GM10266 (cell line): ENCODE measurements at regions not wholly inside any gene's neighbourhood (a gene's known extent, or its start where the extent isn't known, plus 50 kb on each side); places are given as distances from the start of the nearest gene placed in this dataset.
A peak's percentile ranks its signal among the peaks of the same experiment; 100 is the strongest.
"Not testable (repeated sequence)": the region's sequence is repeated elsewhere in the genome, so short reads cannot be mapped to it uniquely, and the experiment has no call there.

Source experiments
- DNase-seq: peaks from one replicate; pipeline ENCODE4 v3.0.0; 2012; ENCODE audit errors: extremely low spot score
- TF ChIP-seq, protein P1 (sequence below): IDR thresholded peaks from 2 replicates; pipeline ENCODE4 v1.5.1; 2012; ENCODE audit warnings: mild to moderate bottlenecking, low read depth; ENCODE audit not compliant: control insufficient read depth, insufficient read depth; ENCODE audit errors: missing control alignments

- DNase-seq: no peak
- TF ChIP-seq, protein P1, sequence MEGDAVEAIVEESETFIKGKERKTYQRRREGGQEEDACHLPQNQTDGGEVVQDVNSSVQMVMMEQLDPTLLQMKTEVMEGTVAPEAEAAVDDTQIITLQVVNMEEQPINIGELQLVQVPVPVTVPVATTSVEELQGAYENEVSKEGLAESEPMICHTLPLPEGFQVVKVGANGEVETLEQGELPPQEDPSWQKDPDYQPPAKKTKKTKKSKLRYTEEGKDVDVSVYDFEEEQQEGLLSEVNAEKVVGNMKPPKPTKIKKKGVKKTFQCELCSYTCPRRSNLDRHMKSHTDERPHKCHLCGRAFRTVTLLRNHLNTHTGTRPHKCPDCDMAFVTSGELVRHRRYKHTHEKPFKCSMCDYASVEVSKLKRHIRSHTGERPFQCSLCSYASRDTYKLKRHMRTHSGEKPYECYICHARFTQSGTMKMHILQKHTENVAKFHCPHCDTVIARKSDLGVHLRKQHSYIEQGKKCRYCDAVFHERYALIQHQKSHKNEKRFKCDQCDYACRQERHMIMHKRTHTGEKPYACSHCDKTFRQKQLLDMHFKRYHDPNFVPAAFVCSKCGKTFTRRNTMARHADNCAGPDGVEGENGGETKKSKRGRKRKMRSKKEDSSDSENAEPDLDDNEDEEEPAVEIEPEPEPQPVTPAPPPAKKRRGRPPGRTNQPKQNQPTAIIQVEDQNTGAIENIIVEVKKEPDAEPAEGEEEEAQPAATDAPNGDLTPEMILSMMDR: no peak
Observed at GRCh38 chr2:176923205-176923604, 289.4 kb upstream of the HNRNPA3 start.

- TF ChIP-seq, protein P1: no peak
- no peak for DNase-seq
Observed at GRCh38 chr2:176924909-176925534, 287.6 kb upstream of the HNRNPA3 start.

DNA sequence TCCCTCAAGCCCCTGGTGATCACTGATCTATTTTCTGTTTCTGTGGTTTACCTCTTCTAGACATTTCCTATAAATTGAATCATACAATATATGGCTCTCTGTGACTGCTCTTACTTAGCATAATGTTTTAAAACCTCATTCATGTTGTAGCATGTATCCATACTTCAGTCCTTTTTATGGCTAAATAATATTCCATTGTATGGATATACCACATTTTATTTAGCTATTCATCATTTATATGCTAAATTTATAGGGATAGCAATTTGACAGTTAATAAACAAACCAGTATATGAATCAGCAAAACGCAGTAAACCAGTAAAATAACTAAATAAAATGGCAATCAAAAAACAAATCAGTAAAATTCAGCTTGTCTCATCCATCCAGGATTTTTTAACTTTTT, 286.1 kb upstream of the HNRNPA3 start:
- TF ChIP-seq, protein P1: no peak
- DNase-seq: no peak

GRCh38 chr2:176929387-176929786, 283.2 kb upstream of the HNRNPA3 start:
- not testable (repeated sequence) for DNase-seq

DNA sequence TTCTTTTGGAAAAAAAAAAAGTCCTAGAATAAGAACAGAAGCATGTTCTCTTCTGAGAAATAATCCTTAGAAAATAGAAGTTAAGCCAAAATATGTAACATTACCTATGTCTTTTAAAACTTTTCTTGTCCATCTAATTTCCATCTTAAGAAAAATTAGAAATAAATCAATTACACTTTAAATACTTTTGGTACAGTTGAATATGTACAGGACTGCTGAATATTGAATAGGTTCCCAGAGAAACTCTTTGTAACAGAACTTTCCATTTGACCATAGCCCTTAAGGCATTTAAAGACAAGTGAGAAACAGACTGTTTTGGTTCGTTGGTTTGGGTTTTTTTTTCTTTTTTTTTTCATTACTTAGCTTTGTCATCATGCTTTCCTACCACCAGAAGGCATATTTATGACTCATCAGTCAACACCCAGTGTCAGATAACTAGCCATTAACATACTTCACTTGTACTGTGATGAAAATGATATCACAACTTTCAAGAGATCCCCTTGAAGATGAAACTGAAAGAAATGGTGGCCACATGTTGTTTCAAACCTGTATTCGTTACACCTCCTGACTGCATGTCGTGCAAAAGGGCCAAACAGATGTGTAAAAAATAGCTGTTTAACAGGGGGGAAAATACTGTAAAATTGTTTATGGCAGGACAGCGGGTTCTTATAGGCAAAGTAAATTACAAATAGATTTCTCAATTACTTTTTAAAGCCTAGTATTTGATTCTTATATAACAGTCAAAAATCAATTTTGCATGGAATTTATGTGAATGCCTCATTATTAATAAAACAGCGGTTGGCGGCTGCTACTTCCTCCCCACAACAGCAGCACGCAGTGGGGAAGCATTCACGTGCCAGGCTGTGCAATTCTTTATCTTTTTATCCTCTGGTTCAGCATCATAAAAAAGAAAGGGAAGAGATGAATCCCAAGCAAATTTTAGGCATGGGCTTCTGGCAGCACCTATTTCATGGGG, 280.7 kb upstream of the HNRNPA3 start:
- TF ChIP-seq, protein P1: no peak
- peak; percentile 77 for DNase-seq

GRCh38 chr2:176934131-176934530, 278.5 kb upstream of the HNRNPA3 start:
- DNase-seq: no peak
- TF ChIP-seq, protein P1: no peak

DNA sequence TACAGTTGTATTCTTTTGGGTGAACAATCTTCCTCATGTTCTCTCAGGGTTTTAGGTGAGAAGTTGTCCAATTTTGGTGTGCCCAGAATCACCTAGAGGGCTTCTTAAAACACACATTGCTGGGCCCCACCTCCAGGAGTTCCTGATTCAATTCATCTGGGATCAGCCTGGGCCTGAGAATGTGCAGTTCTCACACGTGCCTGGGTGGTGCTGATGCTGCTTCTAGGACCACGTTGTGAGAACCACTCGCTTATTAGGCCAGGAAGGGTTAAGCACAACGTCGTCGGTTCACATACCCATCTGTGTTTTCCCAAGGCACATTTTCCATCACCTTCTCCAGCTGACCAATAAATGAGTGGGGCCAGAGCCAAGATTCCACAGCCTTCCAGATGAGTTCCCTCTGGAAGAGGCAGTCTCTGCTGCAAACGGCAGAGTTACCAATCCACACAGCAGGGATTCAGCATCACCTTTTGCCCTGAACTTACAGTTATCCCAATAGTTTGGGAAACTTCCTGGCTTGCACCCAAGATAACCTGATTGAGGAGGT, 277.7 kb upstream of the HNRNPA3 start:
- TF ChIP-seq, protein P1: no peak
- DNase-seq: no peak
